CMK (cell line): ENCODE measurements at regions not wholly inside any gene's neighbourhood (a gene's known extent, or its start where the extent isn't known, plus 50 kb on each side); places are given as distances from the start of the nearest gene placed in this dataset.
"Not testable (repeated sequence)": the region's sequence is repeated elsewhere in the genome, so short reads cannot be mapped to it uniquely, and the experiment has no call there.

ENCODE experiments used
- DNase-seq: peaks from one replicate; pipeline ENCODE4 v3.0.0-alpha.2; 2010; ENCODE audit warnings: low read depth

DNA sequence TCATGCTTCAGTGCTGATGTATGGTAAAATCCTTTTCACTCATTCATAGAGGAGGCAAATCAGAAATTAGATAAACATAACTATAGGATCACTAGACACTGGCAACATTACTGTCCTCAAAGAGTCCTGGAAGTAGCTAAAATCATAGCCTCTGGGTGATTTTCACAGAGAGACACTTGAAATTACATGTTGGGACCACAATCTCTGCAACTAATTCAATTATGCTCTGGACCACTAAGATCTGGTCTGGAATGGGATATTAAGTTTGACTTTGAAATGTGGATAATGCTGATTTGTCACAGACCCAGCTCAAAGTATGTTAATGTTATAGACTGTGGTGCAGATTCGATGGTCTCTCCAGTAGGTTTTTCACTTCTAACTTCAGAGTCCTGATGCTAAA, 214.6 kb upstream of the CCNH start:
- no peak for DNase-seq

DNA sequence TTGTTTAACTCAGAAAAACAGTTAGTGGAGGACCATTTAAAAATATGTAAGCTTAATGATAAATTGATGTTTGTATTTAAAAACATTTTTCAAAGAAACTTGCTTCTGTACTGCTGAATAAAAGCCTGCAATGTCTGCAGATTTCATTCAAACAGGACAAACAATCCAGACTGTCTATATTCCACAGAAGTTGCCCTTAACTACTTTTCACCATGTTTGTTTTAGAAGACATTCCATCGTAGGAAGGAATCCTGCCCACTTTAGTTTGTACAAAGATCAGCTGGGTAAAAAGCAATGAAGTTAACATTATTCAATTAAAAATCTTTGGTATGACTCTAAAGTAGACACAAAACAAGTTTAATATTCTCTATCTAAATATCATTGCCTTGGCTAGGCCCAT, 195.7 kb upstream of the CCNH start:
- DNase-seq = no peak

GRCh38 chr5:87605663-87606062, 192.9 kb upstream of the CCNH start:
- no peak for DNase-seq

DNA sequence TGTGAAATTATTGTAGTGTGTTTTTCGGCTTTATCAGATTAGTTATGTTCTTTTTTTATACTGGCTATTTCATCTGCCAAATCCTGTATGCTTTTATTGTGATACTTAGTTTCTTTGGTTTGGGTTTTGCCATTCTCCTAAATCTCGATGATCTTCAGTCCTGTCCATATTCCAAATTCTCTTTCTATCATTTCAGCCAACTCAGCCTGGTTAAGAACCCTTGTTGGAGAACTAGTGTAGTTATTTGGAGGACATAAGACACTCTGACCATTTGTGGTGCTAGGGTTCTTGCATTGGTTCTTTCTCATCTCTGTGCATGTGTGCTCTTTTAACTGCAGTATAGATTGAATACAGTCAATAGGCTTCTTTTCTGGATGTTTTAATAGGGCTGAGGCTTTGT, 187.0 kb upstream of the CCNH start:
- DNase-seq = no peak

DNA sequence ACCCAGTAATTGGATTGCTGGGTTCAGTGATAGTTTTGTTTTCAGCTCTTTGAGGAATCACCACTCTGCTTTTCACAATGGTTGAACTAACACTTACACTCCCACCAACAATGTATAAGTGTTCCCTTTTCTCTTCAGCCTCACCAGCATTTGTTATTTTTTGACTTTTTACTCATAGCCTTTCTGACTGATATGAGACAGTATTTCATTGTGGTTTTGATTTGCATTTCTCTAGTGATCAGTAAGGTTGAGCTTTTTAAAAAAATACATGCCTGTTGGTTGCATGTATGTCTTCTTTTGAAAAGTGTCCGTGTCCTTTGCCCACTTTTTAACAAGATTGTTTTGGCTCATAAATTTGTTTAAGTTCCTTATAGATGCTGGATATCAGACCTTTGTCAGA, 185.7 kb upstream of the CCNH start:
- DNase-seq = no peak

DNA sequence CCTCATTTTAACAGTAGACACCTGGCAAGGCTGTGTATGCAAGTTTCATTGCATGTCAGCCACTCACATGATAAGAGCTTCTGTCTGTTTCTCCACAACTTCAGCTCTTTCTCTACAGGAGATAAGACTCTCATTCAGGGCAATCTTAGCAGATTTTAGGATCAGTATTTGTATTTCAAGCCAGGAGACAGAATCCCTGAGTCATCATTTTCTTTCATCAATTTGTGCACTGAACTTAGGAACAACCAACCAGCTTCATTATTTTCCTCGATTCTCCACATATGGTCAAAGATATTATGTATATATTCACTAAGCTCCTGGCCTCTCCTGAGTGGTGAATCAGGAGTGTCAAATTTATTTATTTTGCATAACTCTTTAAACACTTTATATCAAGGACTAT, 181.8 kb upstream of the CCNH start:
- no peak for DNase-seq

GRCh38 chr5:87589587-87589986, 176.9 kb upstream of the CCNH start:
- no peak for DNase-seq

- DNase-seq = no peak
These were observed 175.6 kb upstream of the CCNH start for GRCh38 chr5:87588316-87588715.

DNA sequence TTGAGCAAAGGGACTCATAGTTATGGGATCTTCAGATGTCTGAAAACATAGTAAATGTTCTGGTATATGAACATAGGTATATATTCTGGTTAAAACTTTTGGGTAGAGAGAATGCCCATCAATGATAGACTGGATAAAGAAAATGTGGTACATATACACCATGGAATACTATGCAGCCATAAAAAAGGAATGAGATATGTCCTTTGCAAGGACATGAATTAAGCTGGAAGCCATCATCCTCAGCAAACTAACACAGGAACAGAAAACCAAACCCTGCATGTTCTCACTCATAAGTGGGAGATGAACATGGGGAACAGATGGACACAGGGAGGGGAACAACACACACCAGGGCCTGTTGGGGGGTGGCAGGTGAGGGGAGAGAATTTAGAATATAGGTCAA, 171.0 kb upstream of the CCNH start:
- not testable (repeated sequence) for DNase-seq

DNA sequence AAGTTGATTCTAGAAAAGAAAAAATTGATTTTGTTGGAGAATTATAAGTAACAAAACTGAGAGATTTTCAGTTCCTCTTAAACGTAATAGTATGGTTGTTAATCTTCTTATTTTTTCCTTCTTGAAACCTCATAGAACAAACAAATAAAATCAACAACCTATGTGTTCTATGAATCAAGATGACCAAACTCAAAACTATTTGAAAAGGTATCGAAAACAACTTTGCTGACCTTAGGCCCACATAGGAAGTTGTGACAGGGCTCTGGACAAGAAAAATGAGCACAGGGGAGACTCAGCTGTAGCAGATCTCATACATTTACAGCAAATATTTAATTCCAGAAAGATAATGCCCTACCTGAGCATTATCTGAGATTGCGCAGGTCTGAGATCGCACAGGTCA, 169.4 kb upstream of the CCNH start:
- no peak for DNase-seq

DNA sequence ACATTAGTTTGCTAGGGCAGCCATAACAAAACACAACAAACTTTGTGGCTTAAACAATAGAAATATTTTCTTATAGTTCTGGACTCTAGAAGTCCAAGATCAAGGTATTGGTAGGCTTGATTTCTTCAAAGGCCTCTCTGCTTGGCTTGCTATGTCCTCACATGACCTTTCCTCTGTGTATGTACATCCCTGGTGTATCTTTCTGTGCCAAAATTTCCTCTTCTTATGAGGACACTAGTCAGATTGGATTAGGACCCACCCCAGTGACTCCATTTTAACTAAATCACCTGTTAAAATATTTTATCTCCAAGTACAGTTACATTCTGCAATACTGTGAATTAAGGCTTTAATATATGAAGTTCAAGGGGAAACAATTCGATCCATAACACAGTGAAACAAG, 168.9 kb upstream of the CCNH start:
- DNase-seq = no peak

- DNase-seq = no peak
These were observed 166.9 kb upstream of the CCNH start for GRCh38 chr5:87579678-87580077.

DNA sequence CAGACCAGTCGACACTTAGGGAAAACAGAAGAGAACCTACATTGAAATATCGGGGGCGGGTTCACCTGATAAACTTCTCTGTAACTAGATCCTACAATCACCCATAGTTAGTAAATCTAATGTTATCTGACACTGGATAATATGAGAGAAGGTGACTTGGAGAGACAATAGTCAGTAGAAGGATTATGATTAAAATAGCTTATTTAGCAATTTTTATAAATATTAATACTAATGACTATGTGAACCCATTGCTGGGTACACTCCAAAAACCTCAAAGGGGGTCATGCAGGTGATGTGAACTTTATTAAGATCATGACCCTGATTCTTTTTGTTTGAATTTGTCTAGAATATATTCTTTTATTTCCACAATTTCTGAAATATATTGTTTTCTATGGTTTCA, 164.1 kb upstream of the CCNH start:
- no peak for DNase-seq

DNA sequence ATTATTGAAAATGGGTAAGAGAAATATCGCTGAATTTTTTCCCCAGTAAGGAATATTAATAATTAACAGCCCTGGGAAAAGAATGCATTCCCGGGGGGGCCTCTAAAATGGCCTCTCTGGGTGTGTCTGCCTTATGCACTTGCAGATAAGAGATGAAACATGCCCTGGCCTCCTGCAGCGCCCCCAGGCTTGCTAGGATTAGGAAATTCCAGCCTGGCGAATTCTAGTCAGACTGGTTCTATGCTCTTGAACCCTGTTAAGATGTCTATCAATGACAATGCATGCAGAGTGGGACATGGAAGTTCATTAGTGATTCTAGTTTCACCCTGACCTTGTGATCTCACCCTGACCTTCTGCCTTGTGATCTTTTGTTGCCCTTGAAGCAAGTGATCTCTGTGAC, 163.6 kb upstream of the CCNH start:
- not testable (repeated sequence) for DNase-seq

GRCh38 chr5:87574106-87574505, 161.4 kb upstream of the CCNH start:
- no peak for DNase-seq

- no peak for DNase-seq
These were observed 159.9 kb upstream of the CCNH start for GRCh38 chr5:87572611-87573010.

DNA sequence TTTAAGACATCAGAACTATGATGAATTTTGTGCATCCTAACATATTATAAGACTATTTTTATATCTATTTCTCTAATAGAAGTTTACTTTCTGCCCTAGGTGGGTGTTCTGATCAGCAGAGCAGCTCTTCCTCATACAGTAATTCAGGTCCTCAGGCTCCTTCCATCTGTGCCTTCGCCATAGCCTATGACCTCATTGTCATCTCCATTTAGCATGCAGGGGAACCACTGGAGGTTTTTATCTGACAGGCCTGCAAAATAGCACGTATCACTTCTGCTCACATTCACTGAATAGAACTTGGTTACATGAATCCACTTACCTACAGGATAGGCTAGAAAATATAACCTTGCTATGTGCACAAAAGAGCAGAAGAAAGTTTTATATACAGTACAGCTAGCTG, 159.4 kb upstream of the CCNH start:
- no peak for DNase-seq

DNA sequence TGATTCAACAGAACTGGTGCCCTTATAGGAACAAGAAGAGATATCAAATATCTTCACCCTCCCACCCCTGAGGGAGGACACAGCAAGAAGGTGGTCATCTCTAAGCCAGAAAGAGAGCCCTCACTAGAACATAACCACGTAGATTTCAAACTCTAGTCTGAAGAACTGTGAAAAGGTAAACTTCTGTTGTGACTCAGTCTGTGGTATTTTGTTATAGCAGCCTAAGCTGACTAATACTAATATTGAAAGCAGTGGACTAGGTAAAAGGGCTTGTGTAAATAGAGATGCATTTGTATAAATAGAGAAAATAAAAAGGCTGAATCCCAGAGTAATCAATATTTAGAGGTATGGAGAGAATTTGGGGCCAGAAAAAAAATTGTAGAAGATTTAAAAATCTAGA, 157.6 kb upstream of the CCNH start:
- DNase-seq = no peak

DNA sequence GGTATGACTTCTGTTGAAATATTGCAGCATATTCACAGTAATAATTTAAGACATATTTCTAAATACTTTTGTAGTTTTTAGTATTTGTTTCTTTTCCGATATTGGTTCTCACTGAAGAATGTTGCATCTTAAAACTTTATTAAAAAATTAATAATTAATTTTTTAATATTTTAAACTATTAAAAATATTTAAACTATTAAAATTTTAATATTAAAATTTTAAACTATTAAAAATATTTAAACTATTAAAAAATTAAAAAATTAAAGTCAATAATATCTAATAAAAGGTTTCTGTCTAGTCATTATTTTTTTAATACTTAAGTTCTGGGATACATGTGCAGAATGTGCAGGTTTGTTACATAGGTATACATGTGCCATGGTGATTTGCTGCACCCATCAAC, 149.3 kb upstream of the CCNH start:
- DNase-seq = no peak

- DNase-seq = no peak
These were observed 147.8 kb upstream of the CCNH start for GRCh38 chr5:87560528-87560927.

- DNase-seq = no peak
These were observed 139.2 kb upstream of the CCNH start for GRCh38 chr5:87551911-87552310.

GRCh38 chr5:87541676-87542075, 128.9 kb upstream of the CCNH start:
- no peak for DNase-seq

DNA sequence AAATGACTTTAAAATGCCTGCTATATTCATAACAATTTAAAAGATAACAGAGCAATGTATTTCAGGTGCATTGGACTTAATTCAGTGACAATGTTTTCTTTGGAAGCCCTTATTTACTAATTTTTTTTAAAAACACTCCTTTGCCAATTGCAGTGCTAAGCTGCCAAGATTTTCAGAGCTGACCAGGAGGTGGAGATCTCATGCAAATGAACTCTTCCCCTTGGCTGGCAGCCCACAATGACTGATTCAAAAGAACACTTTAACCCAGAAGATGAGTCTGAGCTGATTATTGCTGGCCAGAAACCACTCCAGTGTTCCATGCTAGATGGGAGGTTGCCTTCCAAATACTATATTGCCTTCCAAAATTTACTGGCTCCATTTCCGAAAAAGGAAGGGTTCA, 128.3 kb upstream of the CCNH start:
- DNase-seq = no peak

DNA sequence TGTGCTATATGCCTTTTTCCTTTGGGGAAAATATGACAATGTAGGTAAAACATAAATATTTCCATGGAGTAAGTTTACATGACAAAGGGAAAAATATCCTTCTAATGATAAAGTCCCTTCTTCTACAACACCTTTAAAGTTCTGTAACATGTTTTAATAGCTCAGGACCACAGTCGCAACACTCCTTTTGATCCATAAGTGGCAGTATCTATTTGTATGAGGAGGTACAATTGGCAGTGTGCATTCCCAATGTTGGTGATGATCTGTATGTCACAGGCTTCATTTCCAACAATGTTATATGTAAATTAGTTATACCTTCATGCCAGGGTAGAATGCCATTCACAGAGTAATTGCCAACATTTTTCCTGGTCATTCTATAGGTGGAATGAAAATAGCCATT, 127.1 kb upstream of the CCNH start:
- no peak for DNase-seq

GRCh38 chr5:87536365-87536764, 123.6 kb upstream of the CCNH start:
- no peak for DNase-seq
